ENCODE measurements at regions not wholly inside any gene's neighbourhood (a gene's known extent, or its start where the extent isn't known, plus 50 kb on each side); places are given as distances from the start of the nearest gene placed in this dataset.
"Not testable (repeated sequence)": the region's sequence is repeated elsewhere in the genome, so short reads cannot be mapped to it uniquely, and the experiment has no call there.

DNA sequence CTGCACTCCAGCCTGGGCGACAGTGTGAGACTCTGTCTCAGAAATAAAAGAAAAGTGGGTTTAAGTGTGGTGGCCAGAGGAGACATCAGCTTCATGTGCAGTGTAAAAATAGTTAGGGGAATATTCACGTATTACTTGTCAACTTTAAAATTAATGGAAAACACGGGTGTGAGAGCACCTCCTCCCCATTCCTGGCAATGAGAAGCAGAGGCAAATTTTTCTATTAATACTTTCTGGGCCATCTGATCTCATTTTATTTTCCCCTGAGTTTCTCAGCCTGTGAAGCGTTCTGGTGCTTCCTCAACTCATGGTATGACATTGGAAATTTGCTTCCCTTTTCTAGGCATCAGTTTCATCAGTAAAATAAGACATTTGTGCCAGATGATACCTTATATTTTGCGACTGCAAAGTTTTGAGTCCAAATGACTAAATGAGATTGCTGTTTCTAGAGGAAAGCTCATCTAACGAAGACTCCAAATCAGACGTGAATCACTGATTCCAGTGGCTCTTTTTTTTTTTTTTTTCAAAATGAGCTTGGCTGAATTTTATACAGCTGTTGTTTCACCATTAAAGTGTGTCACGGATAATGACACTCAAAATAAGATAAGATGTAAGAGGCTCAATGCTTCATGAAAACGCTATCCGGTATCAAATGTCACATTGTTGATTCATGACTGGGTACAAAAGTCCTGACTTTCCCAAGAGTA is 104.6 kb downstream of the MSX2 start:
- no peak for FAIRE-seq

GRCh38 chr5:174827558-174827957 is 103.2 kb downstream of the MSX2 start:
- no peak for FAIRE-seq

GRCh38 chr5:174825587-174825986 is 101.2 kb downstream of the MSX2 start:
- FAIRE-seq, result no peak

- no peak for FAIRE-seq
Measured at GRCh38 chr5:174818430-174818829, 94.0 kb downstream of the MSX2 start.

- FAIRE-seq, result no peak
Measured at GRCh38 chr5:174817610-174818009, 93.2 kb downstream of the MSX2 start.

- FAIRE-seq, result no peak
Measured at GRCh38 chr5:174816858-174817257, 92.5 kb downstream of the MSX2 start.

- FAIRE-seq, result no peak
Measured at GRCh38 chr5:174811438-174811837, 87.1 kb downstream of the MSX2 start.

GRCh38 chr5:174810796-174811195 is 86.4 kb downstream of the MSX2 start:
- FAIRE-seq, result no peak

DNA sequence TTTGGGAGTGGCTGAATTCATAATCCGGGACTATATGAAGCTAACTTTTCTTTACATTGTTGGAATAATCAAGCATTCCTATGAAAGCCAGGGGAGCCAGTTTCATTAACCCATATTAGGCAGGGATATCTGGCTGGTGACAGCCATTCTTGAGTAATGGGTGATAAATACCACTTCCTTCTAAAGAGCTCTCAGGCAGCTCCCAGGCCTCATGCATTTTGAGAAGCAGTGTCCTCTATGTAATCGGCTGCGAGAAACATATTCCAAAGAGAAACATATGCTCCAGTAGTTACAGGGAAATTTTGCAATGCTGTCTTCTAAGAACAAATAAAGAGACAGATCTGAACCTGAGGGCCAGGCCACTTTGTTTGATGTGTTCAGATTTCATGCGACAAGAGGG is 83.1 kb downstream of the MSX2 start:
- no peak for FAIRE-seq

DNA sequence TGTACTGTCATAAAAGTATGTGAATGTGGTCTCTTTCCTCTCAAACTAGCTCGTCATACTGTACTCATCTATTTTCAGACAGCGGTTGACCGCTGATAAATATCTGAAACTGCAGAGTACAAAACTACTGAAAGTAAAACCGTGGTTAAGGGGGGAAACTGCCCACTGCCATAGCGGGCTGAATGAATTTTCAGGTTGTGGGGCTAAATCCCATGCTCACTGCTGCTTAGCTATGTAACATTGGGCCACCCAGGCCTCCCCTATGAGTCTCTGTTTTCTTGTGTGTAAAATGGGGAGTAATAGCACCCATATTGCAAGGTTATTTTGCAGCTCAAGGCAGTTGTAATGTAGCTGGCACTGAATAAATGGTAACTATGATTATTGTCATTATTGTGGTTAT is 82.3 kb downstream of the MSX2 start:
- FAIRE-seq, result no peak

DNA sequence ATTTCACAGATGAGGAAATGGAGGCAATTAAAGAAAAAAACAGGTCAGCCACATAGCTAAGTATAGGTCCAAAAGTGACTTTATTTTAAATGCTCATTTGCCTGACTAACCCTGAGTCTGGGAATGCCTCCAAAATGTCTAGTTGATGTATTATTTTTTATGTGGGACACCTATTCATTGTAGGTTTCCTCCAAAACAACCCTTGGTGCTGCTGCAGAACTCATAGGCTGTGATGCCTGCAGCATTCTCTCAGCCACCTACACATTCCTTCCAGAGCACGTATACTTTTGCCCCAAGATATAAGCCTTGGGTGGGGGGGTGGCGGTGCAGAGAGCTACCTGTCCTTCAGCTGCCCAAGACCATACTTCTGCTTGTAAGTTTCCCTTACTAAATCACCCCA is 77.4 kb downstream of the MSX2 start:
- FAIRE-seq, result no peak

- FAIRE-seq, result no peak
Measured at GRCh38 chr5:174800435-174800834, 76.1 kb downstream of the MSX2 start.

GRCh38 chr5:174799121-174799520 is 74.7 kb downstream of the MSX2 start:
- no peak for FAIRE-seq

- FAIRE-seq, result no peak
Measured at GRCh38 chr5:174798551-174798951, 74.2 kb downstream of the MSX2 start.

GRCh38 chr5:174796711-174797192 is 72.4 kb downstream of the MSX2 start:
- no peak for FAIRE-seq

DNA sequence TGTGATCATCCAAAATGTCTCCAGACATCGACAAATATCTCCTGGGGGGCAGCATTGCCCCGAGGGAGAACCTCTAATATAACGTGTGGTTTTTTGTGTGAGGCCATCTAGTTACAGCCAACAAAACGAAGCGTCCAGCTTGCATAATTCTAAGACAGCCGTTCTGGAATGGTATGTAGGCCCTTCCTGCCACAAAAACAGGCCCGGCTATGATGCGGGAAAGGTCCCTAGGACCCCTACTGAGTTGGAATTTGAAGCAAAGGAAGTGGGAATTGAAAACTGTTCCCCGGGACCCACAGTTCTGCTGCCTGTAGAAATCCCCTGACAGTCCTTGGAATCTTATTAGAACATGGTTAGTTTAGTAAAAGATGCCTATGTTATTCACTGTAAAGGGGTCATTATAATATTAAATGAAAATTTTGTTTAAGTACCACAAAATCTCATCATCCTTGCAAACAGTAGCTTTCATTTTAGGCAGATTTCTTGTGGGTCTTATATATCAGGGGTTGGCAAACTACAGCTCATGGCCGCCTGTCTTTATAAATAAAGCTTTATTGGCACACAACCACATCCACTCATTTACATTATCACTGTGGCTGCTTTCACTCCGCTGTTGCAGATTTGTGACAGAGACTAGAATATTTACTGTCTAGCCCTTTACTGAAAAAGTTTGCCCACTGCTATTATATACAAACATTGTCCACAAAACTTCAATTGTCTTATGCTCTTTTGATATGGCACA is 70.7 kb downstream of the MSX2 start:
- FAIRE-seq, result no peak

GRCh38 chr5:174793684-174794328 is 69.4 kb downstream of the MSX2 start:
- no peak for FAIRE-seq

- FAIRE-seq, result no peak
Measured at GRCh38 chr5:174793076-174793475, 68.7 kb downstream of the MSX2 start.

GRCh38 chr5:174792265-174792664 is 67.9 kb downstream of the MSX2 start:
- FAIRE-seq, result not testable (repeated sequence)

DNA sequence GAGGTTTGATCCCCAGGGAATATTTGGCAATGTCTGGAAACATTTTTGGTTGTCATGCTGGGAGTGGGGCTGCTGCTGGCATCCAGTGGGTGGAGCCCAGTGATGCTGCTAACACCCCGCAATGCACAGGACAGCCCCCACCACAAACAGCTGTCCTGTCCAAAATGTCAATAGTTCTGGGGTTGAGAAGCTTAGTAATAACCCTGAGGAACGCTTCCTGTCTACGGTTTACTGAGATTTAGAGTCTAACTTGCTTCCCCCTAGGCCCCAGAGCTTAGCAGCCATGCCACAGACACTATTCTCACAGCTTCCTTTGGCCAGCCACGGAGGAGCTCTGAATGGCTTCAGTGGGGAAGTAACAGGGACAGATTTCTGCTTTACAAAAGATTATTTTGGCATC is 66.5 kb downstream of the MSX2 start:
- FAIRE-seq, result no peak

- FAIRE-seq, result no peak
Measured at GRCh38 chr5:174789596-174789995, 65.2 kb downstream of the MSX2 start.

DNA sequence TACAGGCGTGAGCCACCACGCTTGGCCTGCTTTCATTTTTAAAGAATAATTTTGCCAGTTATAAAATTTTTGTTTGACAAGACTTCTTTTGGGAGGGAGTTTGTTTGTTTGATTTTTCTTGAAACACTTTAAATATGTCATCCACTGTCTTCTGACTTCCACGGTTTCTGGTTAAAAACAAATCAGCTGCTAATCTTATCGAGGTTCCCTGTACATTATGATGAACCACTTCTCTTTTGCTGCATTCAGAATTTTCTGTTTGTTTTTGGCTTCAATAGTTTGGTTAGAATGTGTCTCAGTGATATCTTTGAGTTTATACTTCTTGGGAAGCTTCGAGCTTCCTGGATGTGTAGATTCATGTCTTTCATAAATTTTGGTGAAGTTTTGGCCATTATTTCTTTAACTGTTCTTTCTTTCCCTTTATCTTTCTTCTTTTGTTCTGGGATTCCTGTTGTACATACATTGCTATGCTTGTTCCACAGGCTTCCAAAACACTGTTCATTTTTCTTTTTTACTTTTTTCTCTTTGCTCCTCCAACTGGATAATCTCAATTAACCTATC is 60.8 kb downstream of the MSX2 start:
- FAIRE-seq, result no peak

Data from colon (tissue), 2 donors.